Hindlimb muscle (tissue), 1 donor: ENCODE measurements at regions not wholly inside any gene's neighbourhood (a gene's known extent, or its start where the extent isn't known, plus 50 kb on each side); places are given as distances from the start of the nearest gene placed in this dataset.

Experiments
- DNase-seq: peaks from one replicate; pipeline ENCODE4 v3.0.0-alpha.2; 2013

- no peak for DNase-seq
Observed at GRCh38 chr7:97639036-97639435, 92.8 kb upstream of the TAC1 start.

GRCh38 chr7:97659363-97660045, 72.4 kb upstream of the TAC1 start:
- no peak for DNase-seq

GRCh38 chr7:97667359-97667758, 64.5 kb upstream of the TAC1 start:
- no peak for DNase-seq

- no peak for DNase-seq
Observed at GRCh38 chr7:97671571-97671970, 60.3 kb upstream of the TAC1 start.

- DNase-seq = no peak
Observed at GRCh38 chr7:97680622-97681021, 51.3 kb upstream of the TAC1 start.
